Spleen (tissue), 7 donors: ENCODE measurements at regions not wholly inside any gene's neighbourhood (a gene's known extent, or its start where the extent isn't known, plus 50 kb on each side); places are given as distances from the start of the nearest gene placed in this dataset.

Experiments used
- CTCF ChIP-seq, 11 experiments: fragments of 200-600 bp in 7 of 11; fragments of 450-650 bp in 4 of 11; sonication (generic) in 4 of 11; IDR thresholded peaks in 8 of 11; conservative IDR thresholded peaks in 3 of 11; 1 replicate in 7 of 11; 2 replicates in 4 of 11; pipeline versions ENCODE4 v1.4.0 to v1.8.0; 2016 to 2021; ENCODE audit warnings: antibody characterized with exemption in 11 of 11, inconsistent platforms in 4 of 11, mild to moderate bottlenecking in 1 of 11
- POLR2A ChIP-seq, 3 donors: fragments of 450-650 bp; IDR thresholded peaks; one replicate each; pipeline ENCODE4 v1.5.1; 2017; ENCODE audit warnings: antibody characterized with exemption in 3 of 3, mild to moderate bottlenecking in 1 of 3
- POLR2AphosphoS5 ChIP-seq, 3 donors: sonication (generic); formaldehyde crosslinking; IDR thresholded peaks; one replicate each; pipeline ENCODE4 v1.5.1; 2017; ENCODE audit warnings: antibody characterized with exemption in 3 of 3
- donor health status: DM: no; HTN: no; CAD: no; lungs with moderate emphysema.
- donor health status: DM: no; HTN: no; CAD: no.
- donor health status: DM: no; HTN: no; CAD: no.

- TF ChIP-seq CTCF (IDR thresholded peaks at IDR 0.05 in 8 of 11, conservative IDR thresholded peaks at IDR 0.05 in 3 of 11), result no peak
- TF ChIP-seq POLR2AphosphoS5 (IDR thresholded peaks at IDR 0.05), result no peak
- TF ChIP-seq POLR2A (IDR thresholded peaks at IDR 0.05), result no peak
Measured at GRCh38 chr6:41997456-41997855, 52.9 kb upstream of the TAF8 start.
